ENCODE measurements at regions not wholly inside any gene's neighbourhood (a gene's known extent, or its start where the extent isn't known, plus 50 kb on each side); places are given as distances from the start of the nearest gene placed in this dataset.

DNA sequence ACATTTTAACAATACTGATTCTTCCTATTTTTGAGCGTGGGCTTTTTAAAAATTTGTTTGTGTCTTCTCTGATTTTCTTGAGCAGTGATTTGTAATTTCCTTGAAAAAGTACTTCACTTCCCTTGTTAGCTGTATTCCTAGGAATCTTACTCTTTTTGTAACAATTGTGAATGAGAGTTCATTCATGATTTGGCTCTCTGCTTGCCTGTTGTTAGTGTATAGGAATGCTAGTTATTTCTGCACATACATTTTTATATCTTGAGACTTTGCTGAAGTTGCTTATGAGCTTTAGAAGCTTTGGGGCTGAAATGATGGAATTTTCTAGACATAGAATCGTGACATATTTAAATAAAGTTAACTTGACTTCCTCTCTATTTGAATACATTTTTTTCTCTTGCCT lies 582.8 kb upstream of the BCHE start:
- TF ChIP-seq, protein P1, sequence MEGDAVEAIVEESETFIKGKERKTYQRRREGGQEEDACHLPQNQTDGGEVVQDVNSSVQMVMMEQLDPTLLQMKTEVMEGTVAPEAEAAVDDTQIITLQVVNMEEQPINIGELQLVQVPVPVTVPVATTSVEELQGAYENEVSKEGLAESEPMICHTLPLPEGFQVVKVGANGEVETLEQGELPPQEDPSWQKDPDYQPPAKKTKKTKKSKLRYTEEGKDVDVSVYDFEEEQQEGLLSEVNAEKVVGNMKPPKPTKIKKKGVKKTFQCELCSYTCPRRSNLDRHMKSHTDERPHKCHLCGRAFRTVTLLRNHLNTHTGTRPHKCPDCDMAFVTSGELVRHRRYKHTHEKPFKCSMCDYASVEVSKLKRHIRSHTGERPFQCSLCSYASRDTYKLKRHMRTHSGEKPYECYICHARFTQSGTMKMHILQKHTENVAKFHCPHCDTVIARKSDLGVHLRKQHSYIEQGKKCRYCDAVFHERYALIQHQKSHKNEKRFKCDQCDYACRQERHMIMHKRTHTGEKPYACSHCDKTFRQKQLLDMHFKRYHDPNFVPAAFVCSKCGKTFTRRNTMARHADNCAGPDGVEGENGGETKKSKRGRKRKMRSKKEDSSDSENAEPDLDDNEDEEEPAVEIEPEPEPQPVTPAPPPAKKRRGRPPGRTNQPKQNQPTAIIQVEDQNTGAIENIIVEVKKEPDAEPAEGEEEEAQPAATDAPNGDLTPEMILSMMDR (IDR thresholded peaks at IDR 0.05; ENCODE audit: low read depth, low read length) = no peak
- DNase-seq (ENCODE audit: extremely low read depth, low read depth) = no peak

DNA sequence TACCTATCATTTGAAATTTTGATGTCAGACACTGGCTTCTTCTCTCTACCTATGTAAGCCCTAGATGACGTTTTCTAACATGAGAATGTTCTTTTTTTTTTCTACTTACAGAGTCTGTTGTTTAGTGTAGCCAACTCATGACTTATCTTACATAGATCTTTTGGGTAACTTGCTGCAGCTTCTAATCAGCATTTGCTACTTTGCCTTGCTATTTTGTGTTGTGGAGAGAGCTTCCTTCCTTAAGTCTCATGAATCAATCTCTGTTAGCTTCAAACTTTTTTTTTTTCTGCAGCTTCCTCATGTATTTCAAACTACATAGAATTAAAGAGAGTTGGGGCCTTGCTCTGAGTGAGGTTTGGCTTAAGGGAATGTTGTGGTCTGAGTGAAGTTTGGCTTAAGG lies 568.7 kb upstream of the BCHE start:
- TF ChIP-seq, protein P1 (IDR thresholded peaks at IDR 0.05; ENCODE audit: low read depth, low read length) = no peak
- no peak for DNase-seq (ENCODE audit: extremely low read depth, low read depth)

DNA sequence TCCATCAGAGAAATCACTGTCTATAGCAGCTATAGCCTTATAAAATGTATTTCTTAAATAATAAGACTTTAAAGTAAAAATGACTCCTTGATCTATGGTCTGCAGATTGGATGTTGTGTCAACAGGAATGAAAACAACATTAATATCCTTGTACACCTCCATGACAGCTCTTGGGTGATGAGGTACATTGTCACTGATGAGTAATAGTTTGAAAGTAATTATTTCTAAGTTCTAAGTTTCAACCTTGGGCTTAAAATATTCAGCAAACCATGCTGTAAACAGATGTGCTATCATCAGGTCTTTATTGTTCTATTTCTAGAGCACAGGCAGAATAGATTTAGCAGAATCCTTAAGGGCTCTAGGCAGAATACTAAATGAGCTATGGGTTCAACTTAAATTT lies 568.2 kb upstream of the BCHE start:
- no peak for DNase-seq (ENCODE audit: extremely low read depth, low read depth)
- TF ChIP-seq, protein P1 (IDR thresholded peaks at IDR 0.05; ENCODE audit: low read depth, low read length) = no peak

DNA sequence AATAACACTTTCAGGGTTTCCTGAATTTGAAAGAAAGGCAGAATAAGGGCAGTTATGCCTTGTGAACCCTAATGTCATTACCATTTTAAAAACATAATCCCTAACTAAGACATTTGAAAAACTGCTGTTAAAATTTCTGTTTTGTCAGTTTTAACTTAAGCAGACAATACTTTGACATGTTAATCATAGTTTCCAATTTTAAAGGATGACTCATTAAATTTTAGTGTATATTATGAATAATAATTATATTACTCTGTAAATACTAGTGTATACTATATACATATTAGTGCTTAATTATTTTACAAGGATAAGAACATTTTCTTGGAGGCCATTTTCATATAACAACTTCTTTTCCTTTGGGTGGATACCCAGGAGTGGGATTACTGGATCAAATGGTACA lies 553.1 kb upstream of the BCHE start:
- TF ChIP-seq, protein P1 (IDR thresholded peaks at IDR 0.05; ENCODE audit: low read depth, low read length) = no peak
- no peak for DNase-seq (ENCODE audit: extremely low read depth, low read depth)

DNA sequence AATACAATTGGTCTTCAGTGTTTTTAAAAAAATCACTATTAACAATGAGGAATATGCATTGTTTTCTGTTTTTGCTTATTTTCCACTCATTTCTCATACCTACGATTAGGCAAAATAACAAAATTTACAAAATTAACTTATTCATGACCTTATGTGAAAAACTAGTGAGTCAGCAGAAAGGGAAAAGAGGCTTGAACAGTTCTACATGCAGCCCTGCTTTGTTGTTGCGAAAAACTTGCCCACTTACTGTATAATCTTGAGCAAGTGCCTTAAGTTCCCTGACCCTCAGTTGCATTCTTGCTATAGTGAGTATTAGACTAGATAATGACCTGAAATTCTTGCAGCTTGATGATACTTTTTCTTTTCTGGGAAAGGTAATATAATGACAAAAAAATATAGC lies 551.1 kb upstream of the BCHE start:
- DNase-seq (ENCODE audit: extremely low read depth, low read depth) = no peak
- TF ChIP-seq, protein P1 (IDR thresholded peaks at IDR 0.05; ENCODE audit: low read depth, low read length) = no peak

DNA sequence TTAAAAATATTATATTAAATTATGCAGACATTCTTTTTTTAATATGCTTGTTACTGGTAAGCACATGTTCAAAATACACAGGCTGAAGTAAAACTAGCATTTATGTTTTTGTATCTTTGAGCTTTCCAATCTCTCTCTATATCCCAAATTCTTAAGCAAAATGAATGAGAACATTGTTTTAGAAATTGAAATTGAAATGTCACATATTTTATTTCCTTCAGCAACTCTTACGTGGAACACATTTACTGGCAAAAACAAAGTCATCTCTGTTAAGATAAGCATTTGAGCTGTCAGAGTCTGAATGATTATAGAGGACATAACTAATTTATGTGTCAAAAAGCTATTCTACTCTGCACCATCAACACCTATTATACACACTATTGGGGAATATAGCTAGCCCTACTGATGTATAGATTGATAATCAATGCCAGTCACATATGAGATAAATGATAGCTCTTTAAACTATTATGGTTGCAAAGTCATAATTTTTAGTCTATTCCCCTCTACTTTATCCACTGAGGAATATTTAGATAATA lies 535.4 kb upstream of the BCHE start:
- no peak for DNase-seq (ENCODE audit: extremely low read depth, low read depth)
- TF ChIP-seq, protein P1 (IDR thresholded peaks at IDR 0.05; ENCODE audit: low read depth, low read length) = no peak

DNA sequence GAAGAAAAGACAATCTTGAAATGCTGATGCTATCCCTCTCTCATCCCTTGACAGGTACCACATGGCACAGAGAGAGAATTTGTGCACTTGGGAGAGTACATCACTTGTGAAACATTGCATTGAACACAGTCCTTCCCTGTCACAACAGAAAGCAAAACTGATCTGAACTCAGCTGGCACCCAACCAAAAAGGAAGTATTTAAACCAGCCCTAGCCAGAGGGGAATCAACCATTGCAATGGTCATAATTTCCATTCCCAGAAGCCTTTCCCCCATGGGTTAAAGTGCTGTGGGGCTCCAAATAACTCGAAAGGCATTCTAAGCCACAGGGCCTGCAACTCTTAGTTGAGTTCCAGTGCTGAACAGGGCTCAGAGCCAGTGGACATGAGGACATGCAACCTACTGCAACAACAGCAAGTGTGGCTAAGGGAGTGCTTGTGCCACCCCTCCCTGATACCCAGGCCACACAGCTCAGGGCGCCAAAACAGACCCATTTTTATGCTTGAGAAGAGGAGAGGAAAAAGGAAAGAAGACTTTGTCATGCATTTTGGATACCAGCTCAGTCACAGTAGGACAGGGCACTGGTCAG lies 530.8 kb upstream of the BCHE start:
- TF ChIP-seq, protein P1 (IDR thresholded peaks at IDR 0.05; ENCODE audit: low read depth, low read length) = no peak
- no peak for DNase-seq (ENCODE audit: extremely low read depth, low read depth)
